ENCODE measurements at regions not wholly inside any gene's neighbourhood (a gene's known extent, or its start where the extent isn't known, plus 50 kb on each side); places are given as distances from the start of the nearest gene placed in this dataset.

DNA sequence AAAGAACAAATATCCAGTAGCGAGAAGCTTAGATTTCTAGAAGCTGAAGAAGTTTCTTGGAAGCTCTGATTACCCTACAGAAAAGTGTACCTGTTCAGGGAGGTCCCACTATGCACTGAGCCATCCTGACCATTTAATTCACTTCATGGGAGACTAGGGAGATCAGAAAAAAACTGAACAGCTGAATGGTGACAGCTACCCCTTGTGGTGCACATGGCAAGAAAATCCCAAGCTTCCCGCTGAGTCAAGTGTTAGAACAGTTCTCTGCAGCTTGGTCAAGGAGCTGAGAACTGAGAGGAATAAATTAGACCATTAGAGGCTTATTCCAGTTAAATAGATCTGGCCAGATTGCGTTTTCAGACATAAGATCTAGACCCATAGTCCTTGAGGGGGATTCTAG is 197.2 kb upstream of the VEPH1 start:
- no peak for DNase-seq

- DNase-seq = no peak
Measured at GRCh38 chr3:157695586-157695985, 192.4 kb upstream of the VEPH1 start.

GRCh38 chr3:157695103-157695502 is 191.9 kb upstream of the VEPH1 start:
- no peak for DNase-seq

GRCh38 chr3:157693762-157694161 is 190.5 kb upstream of the VEPH1 start:
- DNase-seq = no peak

DNA sequence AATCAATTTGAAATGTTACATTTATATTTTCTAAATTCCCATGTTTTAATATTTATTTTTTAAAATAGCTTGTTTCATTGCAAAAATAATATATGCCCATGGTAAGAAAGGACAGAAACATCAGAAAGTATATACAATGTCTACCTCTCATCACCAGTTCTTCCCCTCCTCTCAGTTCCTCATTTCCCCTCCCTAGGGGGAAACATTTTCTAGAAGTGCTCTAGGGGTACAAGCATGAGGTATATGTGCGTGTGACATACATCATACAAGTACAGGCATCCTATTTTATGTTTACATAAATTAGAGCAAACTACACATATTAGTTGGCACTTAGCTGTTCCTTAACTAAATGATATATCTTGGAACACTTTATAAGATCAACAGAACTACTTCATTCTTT is 189.3 kb upstream of the VEPH1 start:
- no peak for DNase-seq

- no peak for DNase-seq
Measured at GRCh38 chr3:157683668-157684067, 180.5 kb upstream of the VEPH1 start.

- no peak for DNase-seq
Measured at GRCh38 chr3:157672061-157672460, 168.8 kb upstream of the VEPH1 start.

DNA sequence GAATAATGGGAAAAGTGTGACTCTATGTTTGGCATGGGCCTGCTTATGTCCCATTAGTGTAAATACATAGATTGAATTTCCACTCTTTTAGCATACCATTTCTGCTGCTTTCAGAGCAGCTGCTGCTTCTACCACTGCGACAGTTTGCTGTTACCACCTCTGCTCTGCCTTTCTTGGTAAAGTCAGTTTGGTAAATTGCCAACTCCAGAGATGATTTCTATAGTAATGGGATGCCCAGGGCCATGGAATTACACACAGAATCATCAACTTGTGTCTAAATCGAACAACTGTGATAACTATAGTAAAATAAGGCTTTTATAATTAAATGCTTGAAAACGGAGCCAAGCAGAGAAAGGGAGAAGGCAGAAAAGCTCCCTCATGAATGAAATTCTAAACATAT is 168.4 kb upstream of the VEPH1 start:
- no peak for DNase-seq

GRCh38 chr3:157669416-157669815 is 166.2 kb upstream of the VEPH1 start:
- no peak for DNase-seq

GRCh38 chr3:157667493-157667892 is 164.3 kb upstream of the VEPH1 start:
- no peak for DNase-seq

- DNase-seq = no peak
Measured at GRCh38 chr3:157662171-157662570, 159.0 kb upstream of the VEPH1 start.

- no peak for DNase-seq
Measured at GRCh38 chr3:157660847-157661246, 157.6 kb upstream of the VEPH1 start.

DNA sequence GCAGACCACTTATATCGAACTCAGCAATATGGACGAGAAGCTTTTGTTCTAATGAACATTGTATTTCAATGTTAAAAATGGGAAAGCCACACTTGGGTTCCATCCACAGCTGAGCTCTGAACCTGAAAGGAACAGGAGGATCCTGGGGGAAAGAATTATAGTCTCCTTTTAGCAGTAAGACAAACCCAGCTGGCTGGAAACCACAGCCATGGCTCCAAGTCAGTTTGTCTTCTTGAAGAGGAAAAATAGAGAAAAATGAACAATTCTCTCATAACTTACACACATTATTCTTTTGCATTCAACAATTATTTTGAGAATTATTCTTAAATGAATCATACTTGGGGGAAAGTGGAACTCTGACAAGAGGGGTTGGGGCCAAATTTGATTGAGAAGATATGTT is 149.2 kb upstream of the VEPH1 start:
- DNase-seq = no peak

- DNase-seq = no peak
Measured at GRCh38 chr3:157650699-157651098, 147.5 kb upstream of the VEPH1 start.

DNA sequence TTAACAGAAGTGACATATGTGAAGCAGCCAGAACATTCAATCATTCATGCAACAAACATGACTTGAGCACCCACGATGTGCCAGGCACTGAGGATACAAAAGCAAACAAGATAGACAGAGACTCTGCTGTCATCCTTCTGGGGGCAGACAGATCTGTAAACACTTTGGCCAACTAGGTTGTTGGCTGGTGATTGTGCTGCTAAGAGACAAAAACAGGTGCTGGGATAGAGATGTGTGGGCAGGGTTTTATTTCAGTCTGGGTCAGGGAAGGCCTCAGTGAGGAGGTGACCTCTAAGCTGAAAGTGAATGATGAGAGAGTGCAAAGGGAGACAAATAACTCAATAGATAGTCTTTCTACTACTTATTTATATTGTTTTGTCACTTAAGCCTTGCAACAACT is 147.0 kb upstream of the VEPH1 start:
- DNase-seq = no peak

- DNase-seq = no peak
Measured at GRCh38 chr3:157649511-157649910, 146.3 kb upstream of the VEPH1 start.

DNA sequence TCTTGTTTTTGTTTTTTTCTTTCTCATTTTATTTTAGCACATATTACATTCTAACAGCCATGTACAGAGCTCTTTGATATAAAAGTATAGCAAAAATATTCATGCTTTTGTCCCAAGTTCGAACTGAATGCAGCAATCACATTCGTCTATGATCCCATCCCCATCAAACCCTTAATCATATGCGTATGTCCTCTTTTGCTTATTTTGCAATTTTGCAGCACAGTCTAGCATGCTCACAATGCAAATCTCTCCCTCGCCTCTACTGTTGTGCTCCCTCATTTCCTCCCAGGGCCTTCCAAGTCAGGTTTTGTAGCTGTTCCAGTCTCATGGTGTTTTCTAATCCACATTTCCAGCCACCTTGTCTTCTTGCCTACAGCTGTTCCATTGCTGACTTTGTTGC is 144.6 kb upstream of the VEPH1 start:
- DNase-seq = no peak

DNA sequence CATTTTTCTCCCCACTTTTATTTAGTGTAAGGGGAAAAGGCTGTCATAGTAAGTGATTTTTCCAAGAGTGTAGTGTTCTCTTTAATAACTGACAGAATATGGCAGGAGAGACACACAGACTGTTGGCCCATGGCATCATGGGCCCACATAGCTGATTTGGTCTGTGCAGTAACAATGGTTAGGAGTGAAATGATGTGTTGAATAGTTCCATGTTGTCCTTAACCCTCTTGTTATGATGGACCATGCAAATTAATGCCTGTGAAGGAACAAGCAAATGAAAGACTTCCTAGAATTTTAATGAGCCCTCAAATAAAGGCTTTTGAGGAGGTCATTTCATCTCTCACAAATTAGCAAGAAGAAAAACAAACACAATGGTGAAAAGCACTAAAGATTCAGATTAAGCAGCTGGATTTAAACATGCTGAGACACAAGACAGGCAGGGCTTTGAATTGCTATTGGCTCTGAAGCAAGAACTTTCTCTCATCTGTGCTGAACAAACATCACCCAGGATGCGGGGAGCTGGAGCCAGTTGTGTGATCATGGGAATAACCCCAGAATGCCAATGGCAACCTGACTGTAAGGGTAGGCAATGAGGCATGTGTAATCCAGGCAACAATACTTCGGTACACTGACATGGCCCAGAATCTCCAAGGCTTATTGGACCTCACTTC is 136.7 kb upstream of the VEPH1 start:
- DNase-seq = no peak

DNA sequence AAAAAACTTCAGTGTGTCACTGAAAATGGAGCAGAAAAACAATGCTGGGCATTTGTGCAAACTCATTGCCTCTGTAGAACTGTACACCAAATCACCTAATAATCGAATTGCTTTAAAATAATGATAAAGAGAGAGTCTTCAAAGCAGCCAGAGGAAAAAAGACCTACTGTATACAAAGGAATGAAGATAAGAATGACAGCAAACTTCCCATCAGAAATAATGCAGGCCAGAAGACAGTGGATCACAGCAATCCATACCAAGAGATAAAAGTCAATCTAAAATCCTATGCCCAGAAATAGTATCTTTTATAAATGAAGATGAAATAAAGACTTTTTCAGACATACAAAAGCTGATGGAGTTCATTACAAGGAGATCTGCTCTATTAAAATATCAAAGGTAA is 134.7 kb upstream of the VEPH1 start:
- DNase-seq = no peak

DNA sequence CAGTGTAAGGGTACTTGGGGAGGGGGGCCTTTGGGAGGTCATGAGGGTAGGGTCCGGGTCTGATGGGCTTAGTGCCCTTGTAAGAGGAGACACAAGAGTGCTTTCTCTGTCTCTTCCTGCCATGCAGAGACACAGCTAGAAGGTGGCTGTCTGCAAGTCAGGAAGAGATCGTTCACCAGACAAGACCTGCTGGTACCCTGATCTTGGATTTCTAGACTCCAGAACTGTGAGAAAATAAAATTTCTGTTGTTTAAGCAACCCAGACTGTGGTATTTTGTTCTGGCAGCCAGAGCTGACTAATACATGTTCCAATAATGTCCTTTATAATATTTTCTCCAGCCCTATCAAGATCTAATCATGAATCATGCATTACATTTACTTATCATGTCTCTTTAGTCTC is 130.0 kb upstream of the VEPH1 start:
- DNase-seq = no peak

- DNase-seq = no peak
Measured at GRCh38 chr3:157632075-157632474, 128.9 kb upstream of the VEPH1 start.

DNA sequence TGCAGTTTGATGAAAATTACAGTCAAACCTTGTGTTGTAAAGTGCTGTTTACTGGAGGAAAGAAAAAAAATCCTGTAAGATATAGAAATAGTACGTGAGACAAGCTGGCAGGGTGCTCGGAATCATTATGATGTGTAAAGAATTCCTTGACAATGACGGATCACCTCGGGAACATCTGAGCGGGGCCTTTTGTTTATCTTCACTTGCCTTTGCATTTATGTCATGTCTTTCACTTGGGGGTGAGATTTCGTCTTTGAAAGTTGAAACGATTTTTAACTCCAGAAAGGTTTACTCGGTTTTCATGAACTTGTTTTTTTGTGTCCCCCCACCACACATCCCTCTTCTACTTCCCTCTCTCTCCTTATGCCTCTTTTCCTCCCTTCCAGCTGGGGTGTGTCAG is 128.3 kb upstream of the VEPH1 start:
- no peak for DNase-seq

- no peak for DNase-seq
Measured at GRCh38 chr3:157626817-157627216, 123.6 kb upstream of the VEPH1 start.

- DNase-seq = no peak
Measured at GRCh38 chr3:157624801-157625200, 121.6 kb upstream of the VEPH1 start.

GRCh38 chr3:157618886-157619285 is 115.7 kb upstream of the VEPH1 start:
- no peak for DNase-seq

Data from stimulated activated naive CD4-positive, alpha-beta T cell treated with Interleukin-2 at 50 U/mL for 16 hours (primary cell).